HEK293 (cell line): ENCODE measurements at regions not wholly inside any gene's neighbourhood (a gene's known extent, or its start where the extent isn't known, plus 50 kb on each side); places are given as distances from the start of the nearest gene placed in this dataset.

Experiments
- MZF1 ChIP-seq: fragments of 450-650 bp; formaldehyde crosslinking; IDR thresholded peaks from 2 replicates; pipeline ENCODE4 v1.5.1; 2017; ENCODE audit warnings: missing biosample characterization, missing genetic modification characterization, borderline replicate concordance
- ZNF416 ChIP-seq: fragments of 450-650 bp; formaldehyde crosslinking; IDR thresholded peaks from 2 replicates; pipeline ENCODE4 v1.5.1; 2016; ENCODE audit warnings: missing biosample characterization, missing genetic modification characterization
- ZNF624 ChIP-seq: fragments of 450-650 bp; formaldehyde crosslinking; IDR thresholded peaks from 2 replicates; pipeline ENCODE4 v1.5.1; 2017; ENCODE audit warnings: missing biosample characterization, missing genetic modification characterization
- ZNF791 ChIP-seq: fragments of 450-650 bp; formaldehyde crosslinking; IDR thresholded peaks from 2 replicates; pipeline ENCODE4 v1.5.1; 2016; ENCODE audit warnings: missing biosample characterization, missing genetic modification characterization
- TF ChIP-seq, protein P1 (sequence below): sonication (generic); formaldehyde crosslinking; IDR thresholded peaks from 2 replicates; pipeline ENCODE4 v1.8.1; 2022; ENCODE audit warnings: mild to moderate bottlenecking, moderate library complexity, missing genetic modification reagents
- TF ChIP-seq, protein P2 (sequence below): fragments of 450-650 bp; formaldehyde crosslinking; IDR thresholded peaks from 2 replicates; pipeline ENCODE4 v1.5.1; 2016; ENCODE audit warnings: missing biosample characterization, missing genetic modification characterization
- TF ChIP-seq, protein P3 (sequence below): fragments of 450-650 bp; formaldehyde crosslinking; conservative IDR thresholded peaks from 2 replicates; pipeline ENCODE4 v1.5.1; 2016; ENCODE audit warnings: low read depth, missing biosample characterization, missing genetic modification characterization
- TF ChIP-seq, protein P4 (sequence below): fragments of 450-650 bp; formaldehyde crosslinking; IDR thresholded peaks from 2 replicates; pipeline ENCODE4 v1.5.1; 2016; ENCODE audit warnings: missing biosample characterization, missing genetic modification characterization
- TF ChIP-seq, protein P5 (sequence below): fragments of 450-650 bp; formaldehyde crosslinking; IDR thresholded peaks from 2 replicates; pipeline ENCODE4 v1.5.1; 2017; ENCODE audit warnings: missing biosample characterization, missing genetic modification characterization

DNA sequence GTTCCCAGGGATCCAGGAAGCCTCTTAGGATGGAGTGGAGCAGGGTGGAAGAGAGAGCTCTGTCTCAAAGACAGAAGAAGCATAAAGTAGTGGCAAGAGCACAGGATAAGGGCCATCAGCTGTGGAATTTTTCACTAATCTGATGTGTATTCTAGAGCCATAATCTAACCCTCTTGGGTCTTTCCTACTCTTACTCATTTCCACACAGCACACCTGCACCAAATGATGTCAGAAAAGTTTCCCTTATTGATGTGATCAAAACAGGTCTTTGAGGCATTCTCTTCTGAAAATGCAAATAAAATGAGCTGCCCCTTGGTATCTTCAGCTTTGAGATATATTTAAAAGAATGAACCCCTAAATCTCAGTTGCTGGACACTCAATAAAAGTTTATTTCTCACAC is 415.1 kb upstream of the CHST9 start:
- TF ChIP-seq ZNF624 (no peak), ZNF791 (tag by site-specific recombination) (no peak), MZF1 (tag by site-specific recombination) (no peak), ZNF416 (tag by site-specific recombination) (no peak)
- TF ChIP-seq, protein P1, sequence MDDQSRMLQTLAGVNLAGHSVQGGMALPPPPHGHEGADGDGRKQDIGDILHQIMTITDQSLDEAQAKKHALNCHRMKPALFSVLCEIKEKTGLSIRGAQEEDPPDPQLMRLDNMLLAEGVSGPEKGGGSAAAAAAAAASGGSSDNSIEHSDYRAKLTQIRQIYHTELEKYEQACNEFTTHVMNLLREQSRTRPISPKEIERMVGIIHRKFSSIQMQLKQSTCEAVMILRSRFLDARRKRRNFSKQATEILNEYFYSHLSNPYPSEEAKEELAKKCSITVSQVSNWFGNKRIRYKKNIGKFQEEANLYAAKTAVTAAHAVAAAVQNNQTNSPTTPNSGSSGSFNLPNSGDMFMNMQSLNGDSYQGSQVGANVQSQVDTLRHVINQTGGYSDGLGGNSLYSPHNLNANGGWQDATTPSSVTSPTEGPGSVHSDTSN (CRISPR knock-in tag), result no peak
- TF ChIP-seq, protein P2, sequence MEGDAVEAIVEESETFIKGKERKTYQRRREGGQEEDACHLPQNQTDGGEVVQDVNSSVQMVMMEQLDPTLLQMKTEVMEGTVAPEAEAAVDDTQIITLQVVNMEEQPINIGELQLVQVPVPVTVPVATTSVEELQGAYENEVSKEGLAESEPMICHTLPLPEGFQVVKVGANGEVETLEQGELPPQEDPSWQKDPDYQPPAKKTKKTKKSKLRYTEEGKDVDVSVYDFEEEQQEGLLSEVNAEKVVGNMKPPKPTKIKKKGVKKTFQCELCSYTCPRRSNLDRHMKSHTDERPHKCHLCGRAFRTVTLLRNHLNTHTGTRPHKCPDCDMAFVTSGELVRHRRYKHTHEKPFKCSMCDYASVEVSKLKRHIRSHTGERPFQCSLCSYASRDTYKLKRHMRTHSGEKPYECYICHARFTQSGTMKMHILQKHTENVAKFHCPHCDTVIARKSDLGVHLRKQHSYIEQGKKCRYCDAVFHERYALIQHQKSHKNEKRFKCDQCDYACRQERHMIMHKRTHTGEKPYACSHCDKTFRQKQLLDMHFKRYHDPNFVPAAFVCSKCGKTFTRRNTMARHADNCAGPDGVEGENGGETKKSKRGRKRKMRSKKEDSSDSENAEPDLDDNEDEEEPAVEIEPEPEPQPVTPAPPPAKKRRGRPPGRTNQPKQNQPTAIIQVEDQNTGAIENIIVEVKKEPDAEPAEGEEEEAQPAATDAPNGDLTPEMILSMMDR, result no peak
- TF ChIP-seq, protein P3, sequence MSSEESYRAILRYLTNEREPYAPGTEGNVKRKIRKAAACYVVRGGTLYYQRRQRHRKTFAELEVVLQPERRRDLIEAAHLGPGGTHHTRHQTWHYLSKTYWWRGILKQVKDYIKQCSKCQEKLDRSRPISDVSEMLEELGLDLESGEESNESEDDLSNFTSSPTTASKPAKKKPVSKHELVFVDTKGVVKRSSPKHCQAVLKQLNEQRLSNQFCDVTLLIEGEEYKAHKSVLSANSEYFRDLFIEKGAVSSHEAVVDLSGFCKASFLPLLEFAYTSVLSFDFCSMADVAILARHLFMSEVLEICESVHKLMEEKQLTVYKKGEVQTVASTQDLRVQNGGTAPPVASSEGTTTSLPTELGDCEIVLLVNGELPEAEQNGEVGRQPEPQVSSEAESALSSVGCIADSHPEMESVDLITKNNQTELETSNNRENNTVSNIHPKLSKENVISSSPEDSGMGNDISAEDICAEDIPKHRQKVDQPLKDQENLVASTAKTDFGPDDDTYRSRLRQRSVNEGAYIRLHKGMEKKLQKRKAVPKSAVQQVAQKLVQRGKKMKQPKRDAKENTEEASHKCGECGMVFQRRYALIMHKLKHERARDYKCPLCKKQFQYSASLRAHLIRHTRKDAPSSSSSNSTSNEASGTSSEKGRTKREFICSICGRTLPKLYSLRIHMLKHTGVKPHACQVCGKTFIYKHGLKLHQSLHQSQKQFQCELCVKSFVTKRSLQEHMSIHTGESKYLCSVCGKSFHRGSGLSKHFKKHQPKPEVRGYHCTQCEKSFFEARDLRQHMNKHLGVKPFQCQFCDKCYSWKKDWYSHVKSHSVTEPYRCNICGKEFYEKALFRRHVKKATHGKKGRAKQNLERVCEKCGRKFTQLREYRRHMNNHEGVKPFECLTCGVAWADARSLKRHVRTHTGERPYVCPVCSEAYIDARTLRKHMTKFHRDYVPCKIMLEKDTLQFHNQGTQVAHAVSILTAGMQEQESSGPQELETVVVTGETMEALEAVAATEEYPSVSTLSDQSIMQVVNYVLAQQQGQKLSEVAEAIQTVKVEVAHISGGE (tag by site-specific recombination), result no peak
- TF ChIP-seq, protein P4, sequence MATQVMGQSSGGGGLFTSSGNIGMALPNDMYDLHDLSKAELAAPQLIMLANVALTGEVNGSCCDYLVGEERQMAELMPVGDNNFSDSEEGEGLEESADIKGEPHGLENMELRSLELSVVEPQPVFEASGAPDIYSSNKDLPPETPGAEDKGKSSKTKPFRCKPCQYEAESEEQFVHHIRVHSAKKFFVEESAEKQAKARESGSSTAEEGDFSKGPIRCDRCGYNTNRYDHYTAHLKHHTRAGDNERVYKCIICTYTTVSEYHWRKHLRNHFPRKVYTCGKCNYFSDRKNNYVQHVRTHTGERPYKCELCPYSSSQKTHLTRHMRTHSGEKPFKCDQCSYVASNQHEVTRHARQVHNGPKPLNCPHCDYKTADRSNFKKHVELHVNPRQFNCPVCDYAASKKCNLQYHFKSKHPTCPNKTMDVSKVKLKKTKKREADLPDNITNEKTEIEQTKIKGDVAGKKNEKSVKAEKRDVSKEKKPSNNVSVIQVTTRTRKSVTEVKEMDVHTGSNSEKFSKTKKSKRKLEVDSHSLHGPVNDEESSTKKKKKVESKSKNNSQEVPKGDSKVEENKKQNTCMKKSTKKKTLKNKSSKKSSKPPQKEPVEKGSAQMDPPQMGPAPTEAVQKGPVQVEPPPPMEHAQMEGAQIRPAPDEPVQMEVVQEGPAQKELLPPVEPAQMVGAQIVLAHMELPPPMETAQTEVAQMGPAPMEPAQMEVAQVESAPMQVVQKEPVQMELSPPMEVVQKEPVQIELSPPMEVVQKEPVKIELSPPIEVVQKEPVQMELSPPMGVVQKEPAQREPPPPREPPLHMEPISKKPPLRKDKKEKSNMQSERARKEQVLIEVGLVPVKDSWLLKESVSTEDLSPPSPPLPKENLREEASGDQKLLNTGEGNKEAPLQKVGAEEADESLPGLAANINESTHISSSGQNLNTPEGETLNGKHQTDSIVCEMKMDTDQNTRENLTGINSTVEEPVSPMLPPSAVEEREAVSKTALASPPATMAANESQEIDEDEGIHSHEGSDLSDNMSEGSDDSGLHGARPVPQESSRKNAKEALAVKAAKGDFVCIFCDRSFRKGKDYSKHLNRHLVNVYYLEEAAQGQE (tag by site-specific recombination), result no peak
- TF ChIP-seq, protein P5, sequence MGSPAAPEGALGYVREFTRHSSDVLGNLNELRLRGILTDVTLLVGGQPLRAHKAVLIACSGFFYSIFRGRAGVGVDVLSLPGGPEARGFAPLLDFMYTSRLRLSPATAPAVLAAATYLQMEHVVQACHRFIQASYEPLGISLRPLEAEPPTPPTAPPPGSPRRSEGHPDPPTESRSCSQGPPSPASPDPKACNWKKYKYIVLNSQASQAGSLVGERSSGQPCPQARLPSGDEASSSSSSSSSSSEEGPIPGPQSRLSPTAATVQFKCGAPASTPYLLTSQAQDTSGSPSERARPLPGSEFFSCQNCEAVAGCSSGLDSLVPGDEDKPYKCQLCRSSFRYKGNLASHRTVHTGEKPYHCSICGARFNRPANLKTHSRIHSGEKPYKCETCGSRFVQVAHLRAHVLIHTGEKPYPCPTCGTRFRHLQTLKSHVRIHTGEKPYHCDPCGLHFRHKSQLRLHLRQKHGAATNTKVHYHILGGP (tag by site-specific recombination), result no peak
